ENCODE measurements at regions not wholly inside any gene's neighbourhood (a gene's known extent, or its start where the extent isn't known, plus 50 kb on each side); places are given as distances from the start of the nearest gene placed in this dataset.

DNA sequence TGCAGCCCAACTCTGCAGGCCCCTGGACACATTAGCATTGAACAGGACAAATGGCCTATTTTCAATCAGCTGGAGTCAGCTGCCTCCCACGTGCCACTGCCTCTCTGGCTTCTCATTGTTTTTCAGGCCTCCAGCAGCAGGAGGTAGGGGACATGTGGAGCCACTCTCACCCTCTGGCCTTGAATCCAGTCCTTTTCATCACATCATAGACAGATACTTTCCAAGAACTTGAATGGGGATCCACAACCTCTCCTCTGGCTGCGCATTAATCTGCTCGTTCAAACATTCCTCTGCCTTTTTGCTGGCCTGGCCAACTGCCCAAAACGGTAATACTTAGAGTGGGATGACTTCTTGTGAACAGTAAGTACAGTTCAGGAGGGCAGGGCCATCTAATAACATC, 592.3 kb downstream of the PKHD1 start:
- DNase-seq, result no peak
- 28 to 45% methylated on average over 4 of the region's 4 CpGs for WGBS, 2 donors

DNA sequence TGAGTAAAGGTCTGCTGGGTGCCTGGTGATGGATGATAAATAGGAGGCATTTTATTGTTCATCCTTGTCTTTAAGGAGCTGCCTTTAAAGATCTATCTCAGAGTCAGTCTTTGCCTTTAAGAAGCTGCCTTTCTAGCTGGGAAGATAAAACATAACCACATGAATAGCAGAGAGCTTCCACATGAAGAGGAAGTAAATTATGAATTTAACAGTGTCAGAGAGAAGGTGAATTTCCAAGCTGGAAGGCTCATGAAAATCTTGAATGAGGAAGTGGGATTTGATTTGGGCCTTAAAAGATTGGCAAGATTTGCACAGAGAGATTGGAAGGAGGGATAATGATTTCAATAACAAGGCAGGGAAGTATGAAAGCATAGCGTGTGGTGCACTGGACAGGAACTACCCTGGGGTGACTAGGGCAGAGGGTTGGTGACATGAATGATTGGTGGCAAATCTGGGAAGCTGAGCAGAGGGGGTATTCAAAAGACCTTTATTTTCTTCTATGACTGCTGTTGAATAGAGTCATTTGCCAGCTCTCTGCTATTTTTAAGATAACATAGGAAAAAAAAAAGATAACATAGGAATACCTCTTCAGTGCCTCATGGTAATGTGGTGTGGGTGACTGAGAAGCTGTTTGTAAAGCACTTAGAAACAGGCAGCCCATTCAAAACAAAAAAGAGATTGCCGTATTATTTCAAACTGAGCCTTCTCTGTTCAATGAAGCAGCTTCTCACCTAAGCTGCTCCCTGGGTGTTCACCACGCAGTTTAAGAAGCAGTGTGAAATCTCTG, 591.6 kb downstream of the PKHD1 start:
- DNase-seq, result no peak
- no peak overlapping the region for H3K4me3 ChIP-seq (ENCODE audit: low read length in 2 of 2)
- H3K27me3 ChIP-seq (ENCODE audit: control insufficient read depth in 1 of 2, insufficient read depth in 2 of 2, low read length in 1 of 2), result peaks cover 0 to 3% of the 10 kb centered on the region in 2 donors
- ATAC-seq (ENCODE audit: low FRiP score), result no peak
- H3K4me1 ChIP-seq (ENCODE audit: control insufficient read depth in 1 of 2, insufficient read depth in 2 of 2, low read length in 2 of 2), result no peaks in the 10 kb centered on the region
- 35 to 37% methylated on average over 3 of the region's 3 CpGs for WGBS, 2 donors
- H3K27ac ChIP-seq (ENCODE audit: low read depth in 1 of 2, low read length in 2 of 2), result no peak overlapping the region
- intact Hi-C loops (cut with DNase I), result no loop called here
- no peaks in the 10 kb centered on the region for H3K9me3 ChIP-seq (ENCODE audit: control insufficient read depth, low read length)
- H3K36me3 ChIP-seq (ENCODE audit: control insufficient read depth in 1 of 2, insufficient read depth in 2 of 2, low read length in 1 of 2), result no peaks in the 10 kb centered on the region

More for the DNA sequence above, 592.3 kb downstream of the PKHD1 start:
- ATAC-seq (ENCODE audit: low FRiP score), result no peak
- H3K27ac ChIP-seq (ENCODE audit: low read depth in 1 of 2, low read length in 2 of 2), result no peak overlapping the region
- H3K4me1 ChIP-seq (ENCODE audit: control insufficient read depth in 1 of 2, insufficient read depth in 2 of 2, low read length in 2 of 2), result no peaks in the 10 kb centered on the region
- intact Hi-C loops (cut with DNase I), result no loop called here
- H3K4me3 ChIP-seq (ENCODE audit: low read length in 2 of 2), result no peak overlapping the region
- no peaks in the 10 kb centered on the region for H3K36me3 ChIP-seq (ENCODE audit: control insufficient read depth in 1 of 2, insufficient read depth in 2 of 2, low read length in 1 of 2)
- H3K9me3 ChIP-seq (ENCODE audit: control insufficient read depth, low read length), result no peaks in the 10 kb centered on the region
- peaks cover 0 to 3% of the 10 kb centered on the region in 2 donors for H3K27me3 ChIP-seq (ENCODE audit: control insufficient read depth in 1 of 2, insufficient read depth in 2 of 2, low read length in 1 of 2)

DNA sequence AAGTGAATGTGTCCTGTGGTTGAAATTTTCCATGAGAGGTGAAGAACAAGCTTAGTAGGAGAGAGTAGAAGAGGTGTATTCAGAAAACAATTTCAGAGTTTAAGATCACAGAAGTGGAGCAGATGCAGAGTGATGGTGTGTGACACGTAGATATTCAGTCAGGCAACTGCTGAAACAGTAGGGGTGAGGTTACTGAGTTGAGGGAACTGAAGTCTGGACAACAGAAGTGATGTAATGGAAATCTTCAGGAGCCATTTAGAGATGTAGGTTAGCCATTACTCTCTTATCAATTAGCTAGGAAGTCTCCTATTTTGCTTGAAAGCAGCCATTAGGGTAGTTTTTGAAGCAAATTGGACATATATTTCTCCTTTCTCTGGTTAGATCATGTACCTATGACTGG, 584.4 kb downstream of the PKHD1 start:
- no peak for ATAC-seq (ENCODE audit: low FRiP score)

GRCh38 chr6:51505434-51505833, 582.0 kb downstream of the PKHD1 start:
- H3K27me3 ChIP-seq (ENCODE audit: control insufficient read depth in 1 of 2, insufficient read depth in 2 of 2, low read length in 1 of 2), result no peaks in the 10 kb centered on the region
- no peak for ATAC-seq (ENCODE audit: low FRiP score)
- no peak for DNase-seq
- no peak overlapping the region for H3K4me3 ChIP-seq (ENCODE audit: low read length in 2 of 2)
- no peaks in the 10 kb centered on the region for H3K9me3 ChIP-seq (ENCODE audit: control insufficient read depth, low read length)
- intact Hi-C loops (cut with DNase I), result no loop called here
- no peak overlapping the region for H3K27ac ChIP-seq (ENCODE audit: low read depth in 1 of 2, low read length in 2 of 2)
- no peaks in the 10 kb centered on the region for H3K36me3 ChIP-seq (ENCODE audit: control insufficient read depth in 1 of 2, insufficient read depth in 2 of 2, low read length in 1 of 2)
- H3K4me1 ChIP-seq (ENCODE audit: control insufficient read depth in 1 of 2, insufficient read depth in 2 of 2, low read length in 2 of 2), result no peaks in the 10 kb centered on the region

More for the DNA sequence above, 584.4 kb downstream of the PKHD1 start:
- no peak for DNase-seq
- WGBS, 2 donors, result 57 to 63% methylated on average over 1 of the region's 1 CpG
- H3K27ac ChIP-seq (ENCODE audit: low read depth in 1 of 2, low read length in 2 of 2), result no peak overlapping the region
- no peaks in the 10 kb centered on the region for H3K27me3 ChIP-seq (ENCODE audit: control insufficient read depth in 1 of 2, insufficient read depth in 2 of 2, low read length in 1 of 2)
- intact Hi-C loops (cut with DNase I), result no loop called here
- H3K4me1 ChIP-seq (ENCODE audit: control insufficient read depth in 1 of 2, insufficient read depth in 2 of 2, low read length in 2 of 2), result no peaks in the 10 kb centered on the region
- no peak overlapping the region for H3K4me3 ChIP-seq (ENCODE audit: low read length in 2 of 2)
- H3K36me3 ChIP-seq (ENCODE audit: control insufficient read depth in 1 of 2, insufficient read depth in 2 of 2, low read length in 1 of 2), result no peaks in the 10 kb centered on the region
- H3K9me3 ChIP-seq (ENCODE audit: control insufficient read depth, low read length), result no peaks in the 10 kb centered on the region

- DNase-seq (no peak), ATAC-seq (ENCODE audit: low FRiP score) (no peak)
- no peaks in the 10 kb centered on the region for H3K36me3 ChIP-seq (ENCODE audit: control insufficient read depth in 1 of 2, insufficient read depth in 2 of 2, low read length in 1 of 2)
- no peak overlapping the region for H3K27ac ChIP-seq (ENCODE audit: low read depth in 1 of 2, low read length in 2 of 2)
- no peak overlapping the region for H3K4me3 ChIP-seq (ENCODE audit: low read length in 2 of 2)
- WGBS, 2 donors, result 89 to 91% methylated on average over 5 of the region's 5 CpGs
- H3K9me3 ChIP-seq (ENCODE audit: control insufficient read depth, low read length), result no peaks in the 10 kb centered on the region
- intact Hi-C loops (cut with DNase I), result no loop called here
- H3K4me1 ChIP-seq (ENCODE audit: control insufficient read depth in 1 of 2, insufficient read depth in 2 of 2, low read length in 2 of 2), result no peaks in the 10 kb centered on the region
- H3K27me3 ChIP-seq (ENCODE audit: control insufficient read depth in 1 of 2, insufficient read depth in 2 of 2, low read length in 1 of 2), result no peaks in the 10 kb centered on the region
Observed at GRCh38 chr6:51509597-51509996, 577.8 kb downstream of the PKHD1 start.

GRCh38 chr6:51511081-51511480, 576.3 kb downstream of the PKHD1 start:
- ATAC-seq (ENCODE audit: low FRiP score) (no peak), DNase-seq (no peak)
- H3K27me3 ChIP-seq (ENCODE audit: control insufficient read depth in 1 of 2, insufficient read depth in 2 of 2, low read length in 1 of 2), result no peaks in the 10 kb centered on the region
- no peaks in the 10 kb centered on the region for H3K36me3 ChIP-seq (ENCODE audit: control insufficient read depth in 1 of 2, insufficient read depth in 2 of 2, low read length in 1 of 2)
- no peaks in the 10 kb centered on the region for H3K9me3 ChIP-seq (ENCODE audit: control insufficient read depth, low read length)
- H3K4me3 ChIP-seq (ENCODE audit: low read length in 2 of 2), result no peak overlapping the region
- intact Hi-C loops (cut with DNase I), result no loop called here
- no peak overlapping the region for H3K27ac ChIP-seq (ENCODE audit: low read depth in 1 of 2, low read length in 2 of 2)
- no peaks in the 10 kb centered on the region for H3K4me1 ChIP-seq (ENCODE audit: control insufficient read depth in 1 of 2, insufficient read depth in 2 of 2, low read length in 2 of 2)

GRCh38 chr6:51513891-51514747, 573.3 kb downstream of the PKHD1 start:
- no peak for ATAC-seq (ENCODE audit: low FRiP score)
- intact Hi-C loops (cut with DNase I), result no loop called here
- H3K9me3 ChIP-seq (ENCODE audit: control insufficient read depth, low read length), result no peaks in the 10 kb centered on the region
- no peaks in the 10 kb centered on the region for H3K36me3 ChIP-seq (ENCODE audit: control insufficient read depth in 1 of 2, insufficient read depth in 2 of 2, low read length in 1 of 2)
- H3K27ac ChIP-seq (ENCODE audit: low read depth in 1 of 2, low read length in 2 of 2), result no peak overlapping the region
- no peaks in the 10 kb centered on the region for H3K27me3 ChIP-seq (ENCODE audit: control insufficient read depth in 1 of 2, insufficient read depth in 2 of 2, low read length in 1 of 2)
- 25 to 36% methylated on average over 13 of the region's 13 CpGs for WGBS, 2 donors
- H3K4me1 ChIP-seq (ENCODE audit: control insufficient read depth in 1 of 2, insufficient read depth in 2 of 2, low read length in 2 of 2), result no peaks in the 10 kb centered on the region
- DNase-seq, result no peak
- no peak overlapping the region for H3K4me3 ChIP-seq (ENCODE audit: low read length in 2 of 2)

GRCh38 chr6:51514748-51515402, 572.5 kb downstream of the PKHD1 start:
- 67 to 86% methylated on average over 1 of the region's 1 CpG for WGBS, 2 donors
- DNase-seq, result no peak
- no peak overlapping the region for H3K4me3 ChIP-seq (ENCODE audit: low read length in 2 of 2)
- no peak overlapping the region for H3K27ac ChIP-seq (ENCODE audit: low read depth in 1 of 2, low read length in 2 of 2)
- intact Hi-C loops (cut with DNase I), result no loop called here
- H3K36me3 ChIP-seq (ENCODE audit: control insufficient read depth in 1 of 2, insufficient read depth in 2 of 2, low read length in 1 of 2), result no peaks in the 10 kb centered on the region
- H3K27me3 ChIP-seq (ENCODE audit: control insufficient read depth in 1 of 2, insufficient read depth in 2 of 2, low read length in 1 of 2), result no peaks in the 10 kb centered on the region
- no peaks in the 10 kb centered on the region for H3K4me1 ChIP-seq (ENCODE audit: control insufficient read depth in 1 of 2, insufficient read depth in 2 of 2, low read length in 2 of 2)
- no peak for ATAC-seq (ENCODE audit: low FRiP score)
- no peaks in the 10 kb centered on the region for H3K9me3 ChIP-seq (ENCODE audit: control insufficient read depth, low read length)

All from aorta (tissue), 5 donors.